ENCODE measurements at regions not wholly inside any gene's neighbourhood (a gene's known extent, or its start where the extent isn't known, plus 50 kb on each side); places are given as distances from the start of the nearest gene placed in this dataset.

DNA sequence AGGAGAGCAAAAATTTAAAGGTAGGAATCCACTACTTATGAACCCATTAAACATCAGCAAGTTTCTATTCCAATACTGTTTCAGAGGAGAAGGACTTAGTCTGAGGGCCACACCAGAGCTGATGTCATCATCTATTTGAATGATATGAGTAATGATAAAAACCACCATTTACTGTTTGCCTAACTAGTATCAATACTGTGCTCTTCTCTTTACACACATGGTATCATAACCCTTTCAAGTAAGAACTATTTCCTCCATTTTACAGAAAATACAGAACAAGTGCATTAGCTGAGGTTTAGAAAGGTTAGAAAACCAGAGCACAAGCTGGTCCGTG lies 651.3 kb upstream of the KIRREL3 start:
- no peaks in the 10 kb centered on the region for H3K4me1 ChIP-seq (ENCODE audit: control insufficient read depth in 5 of 5, insufficient read depth in 5 of 5, low read length in 5 of 5)
- TF ChIP-seq, protein P1, sequence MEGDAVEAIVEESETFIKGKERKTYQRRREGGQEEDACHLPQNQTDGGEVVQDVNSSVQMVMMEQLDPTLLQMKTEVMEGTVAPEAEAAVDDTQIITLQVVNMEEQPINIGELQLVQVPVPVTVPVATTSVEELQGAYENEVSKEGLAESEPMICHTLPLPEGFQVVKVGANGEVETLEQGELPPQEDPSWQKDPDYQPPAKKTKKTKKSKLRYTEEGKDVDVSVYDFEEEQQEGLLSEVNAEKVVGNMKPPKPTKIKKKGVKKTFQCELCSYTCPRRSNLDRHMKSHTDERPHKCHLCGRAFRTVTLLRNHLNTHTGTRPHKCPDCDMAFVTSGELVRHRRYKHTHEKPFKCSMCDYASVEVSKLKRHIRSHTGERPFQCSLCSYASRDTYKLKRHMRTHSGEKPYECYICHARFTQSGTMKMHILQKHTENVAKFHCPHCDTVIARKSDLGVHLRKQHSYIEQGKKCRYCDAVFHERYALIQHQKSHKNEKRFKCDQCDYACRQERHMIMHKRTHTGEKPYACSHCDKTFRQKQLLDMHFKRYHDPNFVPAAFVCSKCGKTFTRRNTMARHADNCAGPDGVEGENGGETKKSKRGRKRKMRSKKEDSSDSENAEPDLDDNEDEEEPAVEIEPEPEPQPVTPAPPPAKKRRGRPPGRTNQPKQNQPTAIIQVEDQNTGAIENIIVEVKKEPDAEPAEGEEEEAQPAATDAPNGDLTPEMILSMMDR (IDR thresholded peaks at IDR 0.05; ENCODE audit: control extremely low read depth, extremely low read depth): no peak
- WGBS, 2 donors: 84 to 100% methylated on average over 1 of the region's 1 CpG
- DNase-seq (no peak), ATAC-seq (ENCODE audit: insufficient read depth, low FRiP score) (no peak)
- no peaks in the 10 kb centered on the region for H3K9me3 ChIP-seq (ENCODE audit: control insufficient read depth in 4 of 4, insufficient read depth in 3 of 4, low read length in 3 of 4)
- H3K27ac ChIP-seq (ENCODE audit: low read depth in 1 of 2, low read length in 1 of 2): no peak overlapping the region
- H3K27me3 ChIP-seq (ENCODE audit: control insufficient read depth in 3 of 3, insufficient read depth in 3 of 3, low read length in 2 of 3): no peaks in the 10 kb centered on the region
- H3K36me3 ChIP-seq (ENCODE audit: control insufficient read depth in 4 of 4, insufficient read depth in 4 of 4, low read length in 4 of 4): no peaks in the 10 kb centered on the region
- H3K4me3 ChIP-seq: no peak overlapping the region
- no peak overlapping the region for H3K9ac ChIP-seq (ENCODE audit: insufficient read depth in 1 of 2, low read length in 2 of 2)

DNA sequence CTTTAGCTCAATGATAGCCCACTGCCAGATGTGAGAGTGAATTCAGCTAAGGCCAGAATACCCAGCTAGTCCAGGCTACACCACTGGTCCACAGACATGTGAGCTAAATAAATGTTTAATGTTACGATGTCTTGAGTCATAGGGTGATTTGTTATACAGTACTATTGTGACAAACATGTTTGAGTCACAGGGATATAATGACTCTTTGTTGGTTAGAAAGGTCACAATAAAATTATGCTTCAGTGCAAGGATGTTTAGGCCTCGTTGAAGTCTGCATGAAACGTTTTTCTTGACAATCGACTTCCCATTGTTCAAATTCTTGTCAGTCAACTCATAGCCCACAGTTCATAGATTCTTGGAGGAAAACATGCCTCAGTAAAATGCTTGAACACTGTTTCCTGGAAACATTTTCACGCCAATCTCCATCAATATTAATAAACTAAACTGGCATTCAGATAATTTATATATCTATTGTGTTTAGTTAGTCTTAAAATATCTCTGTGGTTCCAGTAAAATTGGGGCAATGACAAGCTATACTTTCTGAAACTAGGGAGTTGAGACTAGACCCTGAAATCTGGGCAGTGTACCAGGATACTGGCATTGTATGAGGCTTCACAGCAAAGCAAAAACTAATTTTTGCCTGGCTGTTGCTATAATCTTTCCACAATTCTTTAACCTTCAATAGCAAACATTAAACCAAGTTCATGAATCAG lies 650.8 kb upstream of the KIRREL3 start:
- no peak overlapping the region for H3K9ac ChIP-seq (ENCODE audit: insufficient read depth in 1 of 2, low read length in 2 of 2)
- ATAC-seq (ENCODE audit: insufficient read depth, low FRiP score) (no peak), DNase-seq (no peak)
- TF ChIP-seq, protein P1 (IDR thresholded peaks at IDR 0.05; ENCODE audit: control extremely low read depth, extremely low read depth): no peak
- H3K27me3 ChIP-seq (ENCODE audit: control insufficient read depth in 3 of 3, insufficient read depth in 3 of 3, low read length in 2 of 3): no peaks in the 10 kb centered on the region
- no peak overlapping the region for H3K4me3 ChIP-seq
- H3K36me3 ChIP-seq (ENCODE audit: control insufficient read depth in 4 of 4, insufficient read depth in 4 of 4, low read length in 4 of 4): no peaks in the 10 kb centered on the region
- H3K9me3 ChIP-seq (ENCODE audit: control insufficient read depth in 4 of 4, insufficient read depth in 3 of 4, low read length in 3 of 4): no peaks in the 10 kb centered on the region
- no peaks in the 10 kb centered on the region for H3K4me1 ChIP-seq (ENCODE audit: control insufficient read depth in 5 of 5, insufficient read depth in 5 of 5, low read length in 5 of 5)
- H3K27ac ChIP-seq (ENCODE audit: low read depth in 1 of 2, low read length in 1 of 2): no peak overlapping the region
- WGBS, 2 donors: 55 to 85% methylated on average over 5 of the region's 5 CpGs

DNA sequence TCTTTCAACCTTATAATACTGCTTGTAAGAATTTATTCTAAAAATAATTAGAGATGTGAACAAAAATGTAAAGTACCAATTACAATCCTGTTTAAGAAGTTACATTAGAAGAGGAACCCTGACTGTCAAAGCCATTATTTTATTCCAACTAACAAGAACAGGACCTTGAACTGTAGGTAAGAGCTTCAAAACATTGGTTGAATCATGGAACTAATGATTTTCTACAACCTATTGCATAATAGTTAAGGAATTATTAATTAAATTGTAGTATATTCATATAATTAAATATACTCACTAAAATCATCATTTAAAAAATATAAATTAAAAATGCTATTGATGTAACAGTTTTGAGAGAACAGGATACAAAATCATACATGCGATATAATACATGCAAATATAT lies 649.4 kb upstream of the KIRREL3 start:
- no peak for ATAC-seq (ENCODE audit: insufficient read depth, low FRiP score)
- Histone ChIP-seq H3K27ac (ENCODE audit: low read depth in 1 of 2, low read length in 1 of 2) (no peak overlapping the region), H3K9ac (ENCODE audit: insufficient read depth in 1 of 2, low read length in 2 of 2) (no peak overlapping the region), H3K27me3 (ENCODE audit: control insufficient read depth in 3 of 3, insufficient read depth in 3 of 3, low read length in 2 of 3) (no peaks in the 10 kb centered on the region), H3K36me3 (ENCODE audit: control insufficient read depth in 4 of 4, insufficient read depth in 4 of 4, low read length in 4 of 4) (no peaks in the 10 kb centered on the region), H3K4me3 (no peak overlapping the region), H3K9me3 (ENCODE audit: control insufficient read depth in 4 of 4, insufficient read depth in 3 of 4, low read length in 3 of 4) (no peaks in the 10 kb centered on the region), H3K4me1 (ENCODE audit: control insufficient read depth in 5 of 5, insufficient read depth in 5 of 5, low read length in 5 of 5) (no peaks in the 10 kb centered on the region)
- no peak for DNase-seq
- 97 to 98% methylated on average over 1 of the region's 1 CpG for WGBS, 2 donors
- TF ChIP-seq, protein P1 (IDR thresholded peaks at IDR 0.05; ENCODE audit: control extremely low read depth, extremely low read depth): no peak

DNA sequence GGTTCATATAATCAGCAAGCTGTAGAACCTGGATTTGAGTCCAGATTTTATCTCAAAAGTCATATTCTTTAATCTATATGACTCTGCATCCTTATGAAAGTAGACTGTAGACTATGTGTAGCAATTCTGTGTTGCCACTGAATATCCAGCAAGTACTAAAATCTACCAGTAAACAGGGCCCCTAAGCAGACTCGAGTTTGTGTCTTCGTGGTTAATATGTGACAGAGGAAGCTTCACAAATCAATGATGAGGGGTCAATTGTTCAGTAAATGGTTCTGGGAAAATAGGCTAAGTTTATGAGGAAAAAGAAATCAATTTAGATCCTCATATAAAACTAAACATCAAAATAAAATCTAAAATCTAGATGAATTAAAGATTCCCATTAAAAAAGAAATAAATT lies 648.5 kb upstream of the KIRREL3 start:
- DNase-seq: no peak

More for the DNA sequence above, 648.5 kb upstream of the KIRREL3 start:
- H3K9ac ChIP-seq (ENCODE audit: insufficient read depth in 1 of 2, low read length in 2 of 2): no peak overlapping the region
- TF ChIP-seq, protein P1 (IDR thresholded peaks at IDR 0.05; ENCODE audit: control extremely low read depth, extremely low read depth): no peak
- ATAC-seq (ENCODE audit: insufficient read depth, low FRiP score): no peak
- WGBS, 2 donors: 78 to 81% methylated on average over 2 of the region's 2 CpGs
- H3K4me1 ChIP-seq (ENCODE audit: control insufficient read depth in 5 of 5, insufficient read depth in 5 of 5, low read length in 5 of 5): no peaks in the 10 kb centered on the region
- H3K36me3 ChIP-seq (ENCODE audit: control insufficient read depth in 4 of 4, insufficient read depth in 4 of 4, low read length in 4 of 4): no peaks in the 10 kb centered on the region
- H3K4me3 ChIP-seq: no peak overlapping the region
- H3K9me3 ChIP-seq (ENCODE audit: control insufficient read depth in 4 of 4, insufficient read depth in 3 of 4, low read length in 3 of 4): no peaks in the 10 kb centered on the region
- H3K27ac ChIP-seq (ENCODE audit: low read depth in 1 of 2, low read length in 1 of 2): no peak overlapping the region
- no peaks in the 10 kb centered on the region for H3K27me3 ChIP-seq (ENCODE audit: control insufficient read depth in 3 of 3, insufficient read depth in 3 of 3, low read length in 2 of 3)
